C4-2B (cell line): ENCODE measurements at regions not wholly inside any gene's neighbourhood (a gene's known extent, or its start where the extent isn't known, plus 50 kb on each side); places are given as distances from the start of the nearest gene placed in this dataset.

ENCODE experiments used
- ZFX ChIP-seq: fragments of 450-650 bp; IDR thresholded peaks from 2 replicates; pipeline ENCODE4 v1.6.1; 2017
- TF ChIP-seq, protein P1 (sequence below): fragments of 450-650 bp; conservative IDR thresholded peaks from 2 replicates; pipeline ENCODE4 v1.5.1; 2017; ENCODE audit warnings: mild to moderate bottlenecking

DNA sequence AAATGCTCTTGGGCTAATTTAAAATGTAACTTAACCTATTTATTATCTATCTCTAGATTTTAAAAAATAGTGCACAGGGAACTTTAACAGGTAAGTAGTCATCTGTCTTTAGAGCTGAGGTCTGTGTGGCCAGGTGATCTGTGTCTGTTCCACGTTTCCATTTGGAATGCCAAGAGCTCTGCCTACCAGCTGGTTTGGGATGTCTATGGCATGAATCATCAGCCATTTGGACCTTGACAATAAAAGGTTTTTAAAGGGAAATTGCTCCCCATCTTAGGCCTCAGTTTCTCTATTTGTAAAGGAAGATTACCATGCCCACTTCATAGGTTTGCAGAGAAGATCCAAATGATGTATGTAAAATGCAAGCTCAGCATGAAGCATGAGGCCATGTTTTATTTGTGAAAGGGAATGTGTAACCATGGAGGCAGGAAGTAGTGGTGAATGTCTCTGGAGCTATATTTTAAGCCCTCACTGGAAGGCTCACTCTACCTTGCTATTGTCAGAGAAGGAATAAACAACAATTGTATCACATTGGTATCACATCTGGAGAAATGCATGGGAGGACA is 548.1 kb upstream of the LMCD1 start:
- TF ChIP-seq, protein P1, sequence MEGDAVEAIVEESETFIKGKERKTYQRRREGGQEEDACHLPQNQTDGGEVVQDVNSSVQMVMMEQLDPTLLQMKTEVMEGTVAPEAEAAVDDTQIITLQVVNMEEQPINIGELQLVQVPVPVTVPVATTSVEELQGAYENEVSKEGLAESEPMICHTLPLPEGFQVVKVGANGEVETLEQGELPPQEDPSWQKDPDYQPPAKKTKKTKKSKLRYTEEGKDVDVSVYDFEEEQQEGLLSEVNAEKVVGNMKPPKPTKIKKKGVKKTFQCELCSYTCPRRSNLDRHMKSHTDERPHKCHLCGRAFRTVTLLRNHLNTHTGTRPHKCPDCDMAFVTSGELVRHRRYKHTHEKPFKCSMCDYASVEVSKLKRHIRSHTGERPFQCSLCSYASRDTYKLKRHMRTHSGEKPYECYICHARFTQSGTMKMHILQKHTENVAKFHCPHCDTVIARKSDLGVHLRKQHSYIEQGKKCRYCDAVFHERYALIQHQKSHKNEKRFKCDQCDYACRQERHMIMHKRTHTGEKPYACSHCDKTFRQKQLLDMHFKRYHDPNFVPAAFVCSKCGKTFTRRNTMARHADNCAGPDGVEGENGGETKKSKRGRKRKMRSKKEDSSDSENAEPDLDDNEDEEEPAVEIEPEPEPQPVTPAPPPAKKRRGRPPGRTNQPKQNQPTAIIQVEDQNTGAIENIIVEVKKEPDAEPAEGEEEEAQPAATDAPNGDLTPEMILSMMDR: no peak
- TF ChIP-seq ZFX: no peak
